Keratinocyte (primary cell): ENCODE measurements at regions not wholly inside any gene's neighbourhood (a gene's known extent, or its start where the extent isn't known, plus 50 kb on each side); places are given as distances from the start of the nearest gene placed in this dataset.

Experiments
- small RNA-seq, 3 experiments: library from RNA; depleted of rRNA; stranded (forward); fragments of <200 nt; gene quantifications; one replicate each; pipeline ENCODE3, GENCODE V24; 2012; ENCODE audit warnings: low read depth in 3 of 3, low replicate concordance in 1 of 3; ENCODE audit not compliant: insufficient read length in 3 of 3

Small RNA genes lying in the stretch of these regions (small RNA-seq; reads per million reads assigned to genes)
- 0 reads per million in 3 experiments for gene AL359999.1
